Erythroblast (primary cell): ENCODE measurements at regions not wholly inside any gene's neighbourhood (a gene's known extent, or its start where the extent isn't known, plus 50 kb on each side); places are given as distances from the start of the nearest gene placed in this dataset.

Experiments
- GATA1 ChIP-seq: IDR thresholded peaks from 2 replicates; pipeline ENCODE4 v1.6.1; 2011; ENCODE audit warnings: low read depth, mild to moderate bottlenecking, control low read depth, low read length, moderate library complexity
- POLR2A ChIP-seq: IDR thresholded peaks from 2 replicates; pipeline ENCODE4 v1.6.1; 2011; ENCODE audit warnings: mild to moderate bottlenecking, low read length

DNA sequence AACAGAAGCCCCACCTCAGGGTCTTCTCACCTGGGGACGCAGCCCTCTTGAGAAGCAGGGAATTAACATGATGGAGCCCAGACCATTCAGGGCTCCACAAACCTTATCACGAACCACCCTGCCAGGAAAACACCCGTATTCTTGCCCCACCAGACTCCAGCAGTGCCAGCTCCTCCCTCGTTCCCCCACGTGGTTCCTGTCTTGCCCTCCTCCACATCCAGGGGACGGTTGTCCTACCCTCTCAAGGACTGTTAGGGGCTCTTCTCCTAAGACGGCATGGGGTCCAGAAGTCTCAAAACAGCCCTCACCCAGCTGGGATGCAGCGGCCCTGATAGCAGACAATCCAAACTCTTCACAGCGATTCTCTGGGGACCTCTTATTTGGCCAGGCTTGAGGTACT is 372.2 kb upstream of the HS6ST1 start:
- TF ChIP-seq POLR2A = no peak
- no peak for TF ChIP-seq GATA1
